ENCODE measurements at regions not wholly inside any gene's neighbourhood (a gene's known extent, or its start where the extent isn't known, plus 50 kb on each side); places are given as distances from the start of the nearest gene placed in this dataset.

DNA sequence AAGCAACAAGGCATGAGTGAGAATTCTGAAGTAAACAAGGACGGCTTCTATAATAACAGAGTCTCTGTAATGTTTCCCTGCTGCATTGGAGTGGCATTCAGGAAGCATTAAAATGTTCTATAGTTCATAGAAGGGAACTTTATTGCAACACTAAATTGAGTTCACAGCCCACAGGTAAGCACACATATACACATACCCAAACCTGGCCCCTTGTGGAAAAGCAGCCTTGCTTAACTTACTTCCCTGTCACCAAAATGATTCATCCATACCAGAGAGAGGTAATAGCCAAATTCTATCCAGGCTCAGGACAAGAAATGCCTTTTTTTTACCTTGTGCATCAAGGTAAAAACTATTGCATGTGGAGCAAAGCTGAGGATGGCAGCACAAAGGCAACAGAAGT lies 241.4 kb downstream of the HHIPL2 start:
- intact Hi-C loops (cut with DNase I; ENCODE audit: low total_unique reads) = no loop called here
- H3K9me3 ChIP-seq = no peaks in the 10 kb centered on the region
- no peaks in the 10 kb centered on the region for H3K4me1 ChIP-seq
- no peak overlapping the region for H3K4me3 ChIP-seq
- DNase-seq = no peak
- H3K36me3 ChIP-seq = no peaks in the 10 kb centered on the region
- H3K27ac ChIP-seq = no peak overlapping the region
- TF ChIP-seq POLR2A (IDR thresholded peaks at IDR 0.05) (no peak), CTCF (IDR thresholded peaks at IDR 0.05) (no peak)
- H3K27me3 ChIP-seq = no peaks in the 10 kb centered on the region

DNA sequence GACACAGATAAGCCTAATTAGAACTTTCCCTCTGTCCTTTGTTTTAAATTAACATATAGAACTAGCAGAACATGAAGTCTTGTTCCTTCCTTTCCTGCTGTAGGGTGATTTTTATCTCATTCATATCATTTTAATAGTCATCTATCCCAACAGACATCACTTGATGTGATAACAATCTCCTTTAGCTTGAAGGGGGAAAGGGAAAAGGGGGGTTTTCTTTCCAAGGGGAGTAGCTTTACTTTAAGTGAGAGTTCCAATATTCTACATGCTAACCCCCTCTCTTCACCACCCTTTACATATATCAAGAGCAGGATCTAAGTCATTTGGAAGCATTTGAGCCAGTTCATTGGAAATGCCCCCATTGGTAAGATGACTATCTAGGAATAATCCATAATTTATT lies 241.9 kb downstream of the HHIPL2 start:
- TF ChIP-seq CTCF (IDR thresholded peaks at IDR 0.05) = no peak
- no peak for TF ChIP-seq POLR2A (IDR thresholded peaks at IDR 0.05)
- Histone ChIP-seq H3K27ac (no peak overlapping the region), H3K27me3 (no peaks in the 10 kb centered on the region), H3K4me1 (no peaks in the 10 kb centered on the region), H3K36me3 (no peaks in the 10 kb centered on the region), H3K4me3 (no peak overlapping the region), H3K9me3 (no peaks in the 10 kb centered on the region)
- DNase-seq = no peak
- intact Hi-C loops (cut with DNase I; ENCODE audit: low total_unique reads) = no loop called here

- H3K27ac ChIP-seq = no peak overlapping the region
- TF ChIP-seq CTCF (IDR thresholded peaks at IDR 0.05) (no peak), POLR2A (IDR thresholded peaks at IDR 0.05) (no peak)
- no peak overlapping the region for H3K4me3 ChIP-seq
- intact Hi-C loops (cut with DNase I; ENCODE audit: low total_unique reads) = no loop called here
- H3K9me3 ChIP-seq = no peaks in the 10 kb centered on the region
- H3K4me1 ChIP-seq = no peaks in the 10 kb centered on the region
- no peak for DNase-seq
- no peaks in the 10 kb centered on the region for H3K36me3 ChIP-seq
- H3K27me3 ChIP-seq = no peaks in the 10 kb centered on the region
Observed at GRCh38 chr1:222301652-222302051, 246.3 kb downstream of the HHIPL2 start.

DNA sequence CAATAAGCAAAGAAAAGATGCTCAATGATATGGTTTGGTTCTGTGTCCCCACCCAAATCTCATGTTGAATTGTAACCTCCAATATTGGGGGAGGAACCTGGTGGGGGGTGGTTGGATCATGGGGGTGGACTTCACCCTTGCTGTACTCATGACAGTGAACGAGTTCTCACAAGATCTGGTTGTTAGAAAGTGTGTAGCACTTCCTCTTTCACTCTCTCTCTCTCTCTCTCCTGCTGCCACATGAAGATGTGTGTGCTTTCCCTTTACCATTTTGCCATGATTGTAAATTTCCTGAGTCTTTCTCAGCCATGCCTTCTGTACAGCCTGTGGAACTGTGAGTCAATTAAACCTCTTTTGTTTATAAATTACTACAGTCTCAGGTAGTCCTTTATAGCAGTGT lies 248.4 kb downstream of the HHIPL2 start:
- TF ChIP-seq POLR2A (IDR thresholded peaks at IDR 0.05) = no peak
- TF ChIP-seq CTCF (IDR thresholded peaks at IDR 0.05) = no peak
- no peak for DNase-seq
- H3K27ac ChIP-seq = no peak overlapping the region

GRCh38 chr1:222290866-222291265 lies 257.0 kb downstream of the HHIPL2 start:
- Histone ChIP-seq H3K27me3 (no peaks in the 10 kb centered on the region), H3K36me3 (no peaks in the 10 kb centered on the region), H3K27ac (no peak overlapping the region), H3K9me3 (no peaks in the 10 kb centered on the region), H3K4me3 (no peak overlapping the region), H3K4me1 (no peaks in the 10 kb centered on the region)
- intact Hi-C loops (cut with DNase I; ENCODE audit: low total_unique reads) = no loop called here
- no peak for DNase-seq
- TF ChIP-seq CTCF (IDR thresholded peaks at IDR 0.05) (no peak), POLR2A (IDR thresholded peaks at IDR 0.05) (no peak)

More for the DNA sequence above, 248.4 kb downstream of the HHIPL2 start:
- Histone ChIP-seq H3K4me3 (no peak overlapping the region), H3K9me3 (no peaks in the 10 kb centered on the region), H3K27me3 (no peaks in the 10 kb centered on the region), H3K4me1 (no peaks in the 10 kb centered on the region), H3K36me3 (no peaks in the 10 kb centered on the region)
- intact Hi-C loops (cut with DNase I; ENCODE audit: low total_unique reads) = no loop called here

Data from uterus (tissue), 3 donors.